CD4-positive, alpha-beta T cell treated with Interleukin-21 for 1 hour (primary cell): ENCODE measurements at regions not wholly inside any gene's neighbourhood (a gene's known extent, or its start where the extent isn't known, plus 50 kb on each side); places are given as distances from the start of the nearest gene placed in this dataset.
"Not testable (repeated sequence)": the region's sequence is repeated elsewhere in the genome, so short reads cannot be mapped to it uniquely, and the experiment has no call there.

Source experiments
- DNase-seq: peaks from one replicate; pipeline ENCODE4 v3.0.0-alpha.2; 2020

DNA sequence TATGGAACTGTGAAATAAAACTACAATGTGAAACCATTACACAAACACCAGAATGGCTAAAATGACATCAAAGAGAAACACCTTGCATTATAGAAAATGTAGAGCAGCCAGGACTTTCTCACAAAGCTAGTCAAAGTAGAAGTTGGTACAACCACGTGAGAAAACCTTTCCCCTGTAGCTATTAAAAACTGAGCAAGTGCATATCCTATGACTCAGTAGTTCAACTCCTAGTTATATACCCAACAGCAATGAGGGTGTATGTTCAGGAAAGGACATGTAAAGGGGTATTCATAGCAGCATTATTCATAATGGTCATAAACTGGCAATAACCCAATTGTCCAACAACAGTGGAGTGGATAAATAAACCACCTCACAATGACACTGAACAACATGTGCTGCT is 177.5 kb upstream of the NUDT10 start:
- no peak for DNase-seq

DNA sequence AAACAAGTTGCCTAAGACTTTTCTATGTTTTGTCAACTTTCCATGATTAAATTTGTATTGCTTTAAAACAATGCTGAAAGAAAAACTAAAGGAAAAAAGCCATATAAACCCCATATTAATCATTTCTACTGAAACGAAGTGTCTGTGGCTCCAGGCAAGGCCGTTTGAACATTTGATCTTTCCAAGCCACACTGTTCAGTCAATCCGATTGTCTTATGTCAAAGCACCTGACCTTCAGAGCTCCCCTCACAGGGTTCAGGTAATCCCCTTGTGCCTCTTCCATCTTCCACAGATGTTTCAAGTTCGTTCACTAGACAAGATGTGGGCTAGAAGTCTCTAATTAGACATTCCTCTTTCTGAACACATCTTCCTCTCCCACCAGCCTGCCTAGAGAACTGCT is 177.1 kb upstream of the NUDT10 start:
- DNase-seq: no peak

DNA sequence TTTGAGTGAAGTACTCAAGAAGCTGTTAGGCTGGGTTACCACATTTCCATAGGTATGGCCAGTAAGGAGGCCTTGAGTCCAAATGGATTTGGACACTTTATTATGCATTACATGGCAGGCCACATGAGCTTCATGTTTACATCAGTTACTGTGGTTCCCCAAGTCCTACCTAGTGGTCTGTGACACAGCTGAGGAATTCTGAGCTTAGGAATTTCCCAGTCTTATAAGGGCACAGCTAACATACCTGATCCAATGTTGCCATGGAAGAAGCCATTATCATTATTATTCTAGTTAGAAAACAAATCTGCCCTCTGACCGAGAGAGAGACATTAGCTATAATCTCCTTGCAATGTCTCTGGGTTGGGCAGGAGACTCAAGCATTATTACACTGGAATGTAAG is 174.4 kb upstream of the NUDT10 start:
- no peak for DNase-seq

DNA sequence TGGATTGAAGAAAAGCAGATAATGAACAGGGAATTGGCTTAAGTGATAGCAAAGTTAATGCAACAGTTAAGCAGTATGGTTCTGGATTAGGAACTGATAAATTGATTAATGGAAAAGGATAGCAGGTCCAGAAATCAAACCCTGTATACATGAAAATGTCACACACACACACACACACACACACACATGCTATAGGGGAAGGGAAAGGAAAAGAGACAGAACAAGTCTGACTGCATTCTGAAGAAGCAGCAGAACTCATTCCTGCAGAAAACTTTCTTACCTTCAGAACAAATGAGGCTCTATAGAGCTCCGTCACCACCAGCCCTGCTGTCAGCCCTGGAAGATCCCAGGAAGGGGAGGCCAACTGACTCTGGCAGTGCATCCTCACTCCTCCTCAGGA is 173.2 kb upstream of the NUDT10 start:
- DNase-seq: not testable (repeated sequence)

DNA sequence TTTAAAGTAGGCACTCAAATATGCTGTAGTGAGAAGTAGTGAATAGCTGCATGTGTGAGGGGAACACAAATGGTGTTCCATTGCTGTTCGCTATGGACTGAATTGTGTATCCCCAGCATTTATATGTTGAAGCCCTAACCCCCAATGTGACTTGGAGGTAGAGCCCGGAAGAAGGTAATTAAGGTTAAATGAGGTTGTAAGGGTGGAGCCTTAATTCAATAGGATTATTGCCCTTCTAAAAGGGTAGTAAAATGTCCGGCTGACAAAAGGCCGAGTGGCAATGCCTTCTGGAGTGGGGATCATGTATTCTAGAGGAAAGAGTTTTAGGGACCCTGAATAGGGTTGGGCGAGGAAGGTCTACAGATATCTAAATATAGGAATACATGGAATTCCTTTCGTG is 168.9 kb upstream of the NUDT10 start:
- DNase-seq: no peak

DNA sequence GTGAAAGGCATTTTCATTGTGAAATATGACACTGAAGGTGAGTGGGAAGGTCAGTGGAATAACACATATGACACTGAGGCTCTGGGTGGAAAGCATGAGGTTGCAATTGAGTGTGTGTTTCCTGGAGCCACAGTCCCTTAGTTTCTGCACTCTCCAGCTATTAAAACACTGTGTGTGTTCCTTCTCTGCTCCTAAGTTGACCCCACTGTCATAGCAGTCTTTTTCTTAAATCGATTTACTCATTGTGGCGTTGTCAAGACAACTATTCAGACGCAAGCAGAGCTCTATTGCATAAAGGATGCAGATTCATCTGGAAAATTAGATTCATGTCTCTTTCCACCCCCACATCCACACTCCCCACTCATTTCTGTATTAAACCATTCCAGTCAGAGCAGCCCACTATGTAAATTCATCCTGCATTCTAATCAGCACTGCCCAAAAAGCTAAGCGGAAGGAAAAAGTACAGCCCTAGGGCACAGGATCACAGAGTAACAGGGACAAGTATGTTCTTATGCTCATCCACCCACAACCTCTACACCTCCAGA is 154.2 kb upstream of the NUDT10 start:
- not testable (repeated sequence) for DNase-seq

DNA sequence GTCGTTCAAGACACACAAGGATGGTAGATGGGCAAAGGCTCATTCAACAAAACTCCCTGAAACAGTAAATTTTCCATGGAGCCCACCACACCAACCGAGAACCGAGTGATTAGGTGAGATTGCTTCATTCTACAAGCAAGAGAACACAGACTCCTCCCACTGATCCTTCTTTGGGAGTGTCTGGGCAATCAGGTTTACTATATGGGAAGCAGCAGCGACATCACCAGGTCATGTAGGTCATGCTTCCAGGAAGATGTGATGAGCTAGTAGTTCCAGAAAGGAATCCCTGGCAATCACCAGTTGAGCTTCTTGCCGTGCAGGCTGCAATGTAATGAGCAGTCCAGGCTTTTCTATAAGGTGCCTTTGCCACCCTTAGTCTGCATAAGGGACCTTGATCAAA is 152.8 kb upstream of the NUDT10 start:
- DNase-seq: not testable (repeated sequence)

DNA sequence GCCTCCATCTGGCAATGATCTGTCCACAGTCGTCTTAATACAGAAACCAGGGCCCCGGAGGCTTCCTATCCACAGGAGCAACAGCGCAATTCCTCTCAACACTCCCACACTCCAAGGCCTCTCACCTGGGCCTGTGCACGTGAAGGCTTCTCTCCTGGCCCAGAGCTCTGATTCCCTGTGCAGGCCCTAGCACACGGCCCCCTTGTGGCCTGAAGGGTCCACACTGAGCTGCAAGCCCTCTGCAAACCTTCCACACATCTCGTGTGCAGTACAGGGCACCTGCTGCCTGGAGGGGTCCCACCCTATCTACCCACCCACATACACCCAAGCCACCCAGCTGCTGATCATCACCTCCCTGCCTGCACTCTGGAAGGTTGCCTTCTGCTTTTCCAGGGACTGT is 150.1 kb upstream of the NUDT10 start:
- DNase-seq: no peak

DNA sequence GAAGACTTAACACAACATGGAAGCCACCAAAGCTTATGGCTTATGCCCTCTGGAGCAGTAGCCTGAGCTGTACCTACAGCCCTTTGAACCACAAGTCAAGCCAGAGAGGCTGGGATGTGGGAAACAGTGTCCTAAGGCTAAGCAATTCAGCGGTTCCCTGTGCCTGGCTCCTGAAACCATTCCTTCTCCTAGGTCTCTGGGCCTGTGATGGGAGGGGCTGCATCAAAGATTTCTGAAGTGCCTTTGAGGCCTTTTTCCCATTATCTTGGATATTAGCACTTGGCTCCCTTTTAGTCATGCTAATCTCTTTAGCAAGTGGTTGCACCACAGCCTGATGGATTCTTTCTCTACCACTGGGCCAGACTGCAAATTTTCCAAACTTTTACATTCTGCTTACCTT is 140.5 kb upstream of the NUDT10 start:
- no peak for DNase-seq

DNA sequence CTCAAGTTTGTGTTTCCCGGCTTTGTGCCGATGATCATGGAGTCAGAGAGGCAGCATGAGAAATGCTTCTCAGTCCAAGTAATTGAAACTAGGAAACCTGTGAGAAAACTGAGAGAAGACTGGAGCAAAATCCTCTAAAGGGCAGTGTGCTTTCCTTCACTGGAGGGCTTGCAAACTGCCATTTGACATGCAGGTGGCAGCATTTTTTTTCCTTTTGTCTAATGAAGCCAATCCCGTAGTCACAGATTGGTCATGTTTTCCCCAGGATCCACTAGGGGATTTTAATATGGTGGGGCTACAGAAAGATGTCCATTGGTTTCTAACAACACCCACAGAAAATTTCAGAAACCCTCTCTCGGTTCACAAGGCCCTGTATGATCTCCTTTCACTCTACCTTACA is 117.4 kb upstream of the NUDT10 start:
- DNase-seq: no peak

DNA sequence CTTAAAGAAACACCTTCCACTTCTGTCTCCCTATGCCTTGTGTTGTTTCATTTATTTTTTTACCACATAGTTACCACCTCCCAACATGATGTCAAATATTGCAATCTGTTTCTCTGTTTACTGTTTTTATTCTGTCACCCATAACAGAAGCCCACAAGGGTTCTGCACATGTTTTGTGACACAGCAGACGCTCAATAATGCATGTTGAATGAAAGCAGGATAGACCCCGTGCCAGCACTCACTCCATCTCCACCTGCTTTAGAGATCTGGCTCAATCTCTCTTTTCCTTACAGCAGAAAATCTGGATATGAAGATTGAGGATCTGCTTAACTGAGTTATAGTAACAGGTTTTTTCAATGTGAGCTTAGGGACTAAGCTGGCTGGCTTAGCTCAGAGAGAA is 116.8 kb upstream of the NUDT10 start:
- no peak for DNase-seq

DNA sequence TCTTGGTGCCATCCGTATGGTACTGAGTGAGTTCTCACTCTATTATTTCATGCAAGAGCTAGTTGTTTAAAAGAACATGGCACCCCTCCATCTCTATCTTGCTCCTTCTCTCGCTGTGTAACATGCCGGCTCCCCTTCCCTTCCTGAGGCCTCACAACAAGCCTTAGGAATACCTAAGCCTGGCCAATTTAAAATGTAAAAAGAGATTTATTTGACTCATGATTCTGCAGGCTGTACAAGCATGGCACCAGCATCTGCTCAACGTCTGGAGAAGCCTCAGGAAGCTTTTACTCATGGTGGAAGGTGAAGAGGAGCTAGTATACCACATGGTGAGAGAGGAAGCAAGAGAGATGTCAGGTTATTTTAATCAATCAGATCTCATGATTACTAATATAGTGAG is 90.4 kb upstream of the NUDT10 start:
- no peak for DNase-seq

DNA sequence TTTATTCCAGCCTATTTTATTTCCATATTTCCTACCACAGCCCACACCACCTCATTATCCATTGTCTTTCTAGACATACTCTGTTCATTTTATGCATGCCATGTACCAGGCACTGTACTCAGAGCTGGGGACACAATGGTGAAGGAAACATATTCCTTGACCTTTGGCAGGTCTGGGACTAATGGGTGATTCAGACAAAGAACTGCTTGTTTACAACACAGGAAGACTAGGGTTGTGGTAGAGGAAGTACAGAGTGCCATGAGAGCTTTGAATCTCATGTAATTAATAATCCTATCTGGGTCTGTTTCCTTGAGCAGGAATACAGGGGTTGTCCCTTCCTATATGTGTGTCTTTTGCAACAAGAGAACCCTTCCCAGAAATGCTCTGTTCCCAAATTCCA is 75.1 kb upstream of the NUDT10 start:
- DNase-seq: no peak

DNA sequence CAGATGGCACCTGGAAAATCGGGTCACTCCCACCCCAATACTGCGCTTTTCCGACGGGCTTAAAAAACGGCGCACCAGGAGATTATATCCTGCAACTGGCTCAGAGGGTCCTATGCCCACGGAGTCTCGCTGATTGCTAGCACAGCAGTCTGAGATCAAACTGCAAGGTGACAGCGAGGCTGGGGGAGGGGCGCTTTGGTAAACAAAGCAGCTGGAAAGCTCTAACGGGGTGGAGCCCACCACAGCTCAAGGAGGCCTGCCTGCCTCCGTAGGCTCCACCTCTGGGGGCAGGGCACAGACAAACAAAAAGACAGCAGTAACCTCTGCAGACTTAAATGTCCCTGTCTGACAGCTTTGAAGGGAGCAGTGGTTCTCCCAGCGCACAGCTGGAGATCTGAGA is 70.4 kb upstream of the NUDT10 start:
- not testable (repeated sequence) for DNase-seq

DNA sequence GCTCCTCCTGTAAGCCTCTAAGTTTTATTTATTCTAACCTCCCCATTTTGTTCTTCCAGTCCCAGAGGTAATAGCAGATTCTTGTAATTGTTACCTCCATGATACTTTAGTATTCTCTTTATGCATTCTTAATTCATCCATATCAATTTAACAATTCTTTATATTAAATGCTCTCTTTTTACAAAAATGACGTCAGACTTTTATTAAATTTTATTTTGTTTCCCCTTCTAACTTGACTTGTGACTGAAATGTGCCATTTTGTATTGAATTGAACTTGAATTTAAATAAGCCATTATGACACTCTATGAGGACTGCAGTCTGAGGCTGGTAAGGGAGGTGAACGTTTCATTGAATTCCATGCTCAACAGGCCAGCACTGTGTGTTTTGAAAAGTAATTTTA is 60.0 kb upstream of the NUDT10 start:
- no peak for DNase-seq

DNA sequence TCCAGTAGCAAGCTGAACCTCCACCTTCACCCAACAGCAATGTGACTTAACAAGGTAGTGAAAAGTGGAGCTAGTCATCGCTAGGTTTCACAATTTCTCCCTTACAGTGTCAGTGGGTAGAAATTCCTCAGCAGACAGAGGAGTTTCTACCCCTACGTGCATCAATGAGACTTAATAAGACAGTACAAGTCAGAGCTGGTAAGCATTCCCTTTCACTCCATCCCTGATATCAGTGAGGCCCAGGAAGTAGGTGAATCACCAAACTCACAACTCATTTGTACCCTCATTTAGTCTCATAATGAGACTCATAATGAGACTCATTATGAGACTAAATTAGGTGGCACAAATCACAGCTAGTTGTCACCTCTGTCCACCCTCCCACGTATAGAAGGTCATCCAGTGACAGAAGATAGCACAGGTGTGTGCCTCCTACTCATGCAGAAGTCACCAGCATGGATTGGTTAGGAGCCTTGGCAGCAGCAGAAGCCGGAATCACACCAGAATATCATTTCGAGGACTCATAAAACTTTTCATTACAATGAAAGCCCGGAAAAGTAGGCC is 50.8 kb upstream of the NUDT10 start:
- DNase-seq: no peak
